ENCODE measurements at regions not wholly inside any gene's neighbourhood (a gene's known extent, or its start where the extent isn't known, plus 50 kb on each side); places are given as distances from the start of the nearest gene placed in this dataset.

DNA sequence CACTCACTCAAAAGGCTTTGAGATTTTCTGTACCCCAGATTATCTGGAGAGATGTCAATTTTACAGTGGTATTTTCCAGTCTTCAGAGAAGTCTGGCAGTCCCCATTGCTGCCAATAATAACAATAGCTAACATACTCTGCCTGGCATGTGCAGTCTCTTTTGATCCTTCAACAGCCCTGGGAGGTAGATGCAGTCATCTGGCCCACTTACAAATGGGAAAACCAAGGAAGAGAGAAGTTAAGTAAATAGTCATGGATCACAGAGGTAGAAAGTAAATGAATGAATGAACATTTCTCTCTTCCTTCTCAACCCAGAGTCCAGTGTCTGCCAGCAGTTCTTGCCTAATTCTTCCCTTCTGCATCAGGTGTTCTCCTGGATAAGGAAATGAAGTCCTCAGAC is 113.0 kb upstream of the EDNRA start:
- TF ChIP-seq, protein P1, sequence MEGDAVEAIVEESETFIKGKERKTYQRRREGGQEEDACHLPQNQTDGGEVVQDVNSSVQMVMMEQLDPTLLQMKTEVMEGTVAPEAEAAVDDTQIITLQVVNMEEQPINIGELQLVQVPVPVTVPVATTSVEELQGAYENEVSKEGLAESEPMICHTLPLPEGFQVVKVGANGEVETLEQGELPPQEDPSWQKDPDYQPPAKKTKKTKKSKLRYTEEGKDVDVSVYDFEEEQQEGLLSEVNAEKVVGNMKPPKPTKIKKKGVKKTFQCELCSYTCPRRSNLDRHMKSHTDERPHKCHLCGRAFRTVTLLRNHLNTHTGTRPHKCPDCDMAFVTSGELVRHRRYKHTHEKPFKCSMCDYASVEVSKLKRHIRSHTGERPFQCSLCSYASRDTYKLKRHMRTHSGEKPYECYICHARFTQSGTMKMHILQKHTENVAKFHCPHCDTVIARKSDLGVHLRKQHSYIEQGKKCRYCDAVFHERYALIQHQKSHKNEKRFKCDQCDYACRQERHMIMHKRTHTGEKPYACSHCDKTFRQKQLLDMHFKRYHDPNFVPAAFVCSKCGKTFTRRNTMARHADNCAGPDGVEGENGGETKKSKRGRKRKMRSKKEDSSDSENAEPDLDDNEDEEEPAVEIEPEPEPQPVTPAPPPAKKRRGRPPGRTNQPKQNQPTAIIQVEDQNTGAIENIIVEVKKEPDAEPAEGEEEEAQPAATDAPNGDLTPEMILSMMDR (IDR thresholded peaks at IDR 0.05): no peak
- no peak for TF ChIP-seq POLR2A (IDR thresholded peaks at IDR 0.05)
